ENCODE measurements at regions not wholly inside any gene's neighbourhood (a gene's known extent, or its start where the extent isn't known, plus 50 kb on each side); places are given as distances from the start of the nearest gene placed in this dataset.

- TF ChIP-seq CTCF (conservative IDR thresholded peaks at IDR 0.05) (no peak), EZH2 (IDR thresholded peaks at IDR 0.05; ENCODE audit: low read depth) (no peak)
These were observed 381.6 kb downstream of the SRGAP2C start for GRCh38 chr1:121566346-121566745.
